ENCODE measurements at regions not wholly inside any gene's neighbourhood (a gene's known extent, or its start where the extent isn't known, plus 50 kb on each side); places are given as distances from the start of the nearest gene placed in this dataset.

GRCh38 chr16:63967966-63968365 lies 1153.9 kb downstream of the CDH11 start:
- no peak for TF ChIP-seq CTCF (IDR thresholded peaks at IDR 0.05)
- Histone ChIP-seq H3K4me3 (no peak overlapping the region), H3K27ac (no peak overlapping the region)
- DNase-seq (ENCODE audit: low spot score), result no peak

- no peak for DNase-seq (ENCODE audit: low spot score)
- Histone ChIP-seq H3K4me3 (no peak overlapping the region), H3K27ac (no peak overlapping the region)
- no peak for TF ChIP-seq CTCF (IDR thresholded peaks at IDR 0.05)
These were observed 1161.5 kb downstream of the CDH11 start for GRCh38 chr16:63960321-63960720.

- no peak for DNase-seq (ENCODE audit: low spot score)
- TF ChIP-seq CTCF (IDR thresholded peaks at IDR 0.05), result no peak
- no peak overlapping the region for H3K27ac ChIP-seq
These were observed 1174.8 kb downstream of the CDH11 start for GRCh38 chr16:63947022-63947421.

GRCh38 chr16:63945806-63946205 lies 1176.1 kb downstream of the CDH11 start:
- H3K27ac ChIP-seq, result no peak overlapping the region
- H3K4me3 ChIP-seq, result no peak overlapping the region
- TF ChIP-seq CTCF (IDR thresholded peaks at IDR 0.05), result no peak
- DNase-seq (ENCODE audit: low spot score), result no peak

More at GRCh38 chr16:63947022-63947421, 1174.8 kb downstream of the CDH11 start:
- H3K4me3 ChIP-seq, result no peak overlapping the region

GRCh38 chr16:63943566-63943965 lies 1178.3 kb downstream of the CDH11 start:
- no peak overlapping the region for H3K4me3 ChIP-seq
- no peak for TF ChIP-seq CTCF (IDR thresholded peaks at IDR 0.05)
- DNase-seq (ENCODE audit: low spot score), result no peak
- H3K27ac ChIP-seq, result no peak overlapping the region

GRCh38 chr16:63938661-63939060 lies 1183.2 kb downstream of the CDH11 start:
- no peak for DNase-seq (ENCODE audit: low spot score)
- TF ChIP-seq CTCF (IDR thresholded peaks at IDR 0.05), result no peak
- Histone ChIP-seq H3K27ac (no peak overlapping the region), H3K4me3 (no peak overlapping the region)

GRCh38 chr16:63933841-63934240 lies 1188.0 kb downstream of the CDH11 start:
- Histone ChIP-seq H3K27ac (no peak overlapping the region), H3K4me3 (no peak overlapping the region)
- no peak for TF ChIP-seq CTCF (IDR thresholded peaks at IDR 0.05)
- no peak for DNase-seq (ENCODE audit: low spot score)
